Right atrium auricular region (tissue), 2 donors: ENCODE measurements at regions not wholly inside any gene's neighbourhood (a gene's known extent, or its start where the extent isn't known, plus 50 kb on each side); places are given as distances from the start of the nearest gene placed in this dataset.

Experiments used
- DNase-seq: peaks from one replicate; pipeline ENCODE4 v3.0.0-alpha.2; 2019; ENCODE audit warnings: low spot score
- H3K27ac ChIP-seq, 2 donors: fragments of 200-600 bp; sonication (generic); 1 replicate in 1 of 2; 2 replicates in 1 of 2; pipeline ENCODE4 v1.5.1; 2016 to 2019
- H3K27me3 ChIP-seq, 2 donors: fragments of 200-600 bp; sonication (generic); one replicate each; pipeline versions ENCODE4 v1.5.1 to v1.6.0; 2017 to 2019
- H3K36me3 ChIP-seq: fragments of 200-600 bp; sonication (generic); one replicate; pipeline ENCODE4 v1.5.1; 2016
- H3K4me1 ChIP-seq, 2 donors: fragments of 200-600 bp; sonication (generic); one replicate each; pipeline versions ENCODE4 v1.5.1 to v1.6.0; 2017 to 2019
- H3K4me3 ChIP-seq, 2 donors: fragments of 200-600 bp; sonication (generic); 1 replicate in 1 of 2; 2 replicates in 1 of 2; pipeline ENCODE4 v1.5.1; 2017 to 2019; ENCODE audit warnings: mild to moderate bottlenecking in 1 of 2, moderate library complexity in 1 of 2
- H3K9me3 ChIP-seq, 2 donors: fragments of 200-600 bp; sonication (generic); one replicate each; pipeline ENCODE4 v1.5.1; 2019
- CTCF ChIP-seq, 2 donors: fragments of 200-600 bp; sonication (generic); IDR thresholded peaks; one replicate each; pipeline ENCODE4 v1.5.1; 2019; ENCODE audit warnings: antibody characterized with exemption in 2 of 2

GRCh38 chr2:67974559-67975430 lies 88.0 kb downstream of the C1D start:
- Histone ChIP-seq H3K27ac (no peak overlapping the region), H3K36me3 (no peaks in the 10 kb centered on the region), H3K27me3 (no peaks in the 10 kb centered on the region), H3K9me3 (no peaks in the 10 kb centered on the region), H3K4me1 (peaks cover 0 to 12% of the 10 kb centered on the region in 2 donors), H3K4me3 (no peak overlapping the region)
- TF ChIP-seq CTCF (IDR thresholded peaks at IDR 0.05) = no peak
- DNase-seq = peak; percentile 61

- Histone ChIP-seq H3K9me3 (peaks cover 0 to 9% of the 10 kb centered on the region in 2 donors), H3K36me3 (no peaks in the 10 kb centered on the region), H3K4me3 (no peak overlapping the region), H3K4me1 (peaks cover 0 to 12% of the 10 kb centered on the region in 2 donors), H3K27me3 (no peaks in the 10 kb centered on the region), H3K27ac (no peak overlapping the region)
- TF ChIP-seq CTCF (IDR thresholded peaks at IDR 0.05) = no peak
- DNase-seq = no peak
These were observed 85.3 kb downstream of the C1D start for GRCh38 chr2:67977464-67977863.

- DNase-seq = no peak
These were observed 79.8 kb downstream of the C1D start for GRCh38 chr2:67982956-67983355.

GRCh38 chr2:67984600-67984999 lies 78.2 kb downstream of the C1D start:
- no peak for TF ChIP-seq CTCF (IDR thresholded peaks at IDR 0.05)
- Histone ChIP-seq H3K4me3 (no peak overlapping the region), H3K27me3 (no peaks in the 10 kb centered on the region), H3K36me3 (no peaks in the 10 kb centered on the region), H3K27ac (no peak overlapping the region), H3K4me1 (no peaks in the 10 kb centered on the region), H3K9me3 (peaks cover 3 to 9% of the 10 kb centered on the region in 2 donors)
- DNase-seq = no peak

More at GRCh38 chr2:67982956-67983355, 79.8 kb downstream of the C1D start:
- no peak for TF ChIP-seq CTCF (IDR thresholded peaks at IDR 0.05)
- no peak overlapping the region for H3K4me3 ChIP-seq
- no peaks in the 10 kb centered on the region for H3K4me1 ChIP-seq
- H3K36me3 ChIP-seq = no peaks in the 10 kb centered on the region
- H3K9me3 ChIP-seq = peaks cover 3 to 9% of the 10 kb centered on the region in 2 donors
- no peaks in the 10 kb centered on the region for H3K27me3 ChIP-seq
- no peak overlapping the region for H3K27ac ChIP-seq

GRCh38 chr2:67985586-67985985 lies 77.2 kb downstream of the C1D start:
- H3K4me3 ChIP-seq = no peak overlapping the region
- H3K27ac ChIP-seq = no peak overlapping the region
- peaks cover 3 to 5% of the 10 kb centered on the region in 2 donors for H3K9me3 ChIP-seq
- no peak for DNase-seq
- no peaks in the 10 kb centered on the region for H3K36me3 ChIP-seq
- TF ChIP-seq CTCF (IDR thresholded peaks at IDR 0.05) = no peak
- H3K27me3 ChIP-seq = no peaks in the 10 kb centered on the region
- no peaks in the 10 kb centered on the region for H3K4me1 ChIP-seq
